Gastroesophageal sphincter (tissue), 3 donors: ENCODE measurements at regions not wholly inside any gene's neighbourhood (a gene's known extent, or its start where the extent isn't known, plus 50 kb on each side); places are given as distances from the start of the nearest gene placed in this dataset.

Source experiments
- CTCF ChIP-seq, 4 experiments: fragments of 200-600 bp in 2 of 4; fragments of 450-650 bp in 2 of 4; sonication (generic) in 1 of 4; IDR thresholded peaks; one replicate each; pipeline ENCODE4 v1.5.1; 2017 to 2019; ENCODE audit warnings: antibody characterized with exemption in 4 of 4, mild to moderate bottlenecking in 2 of 4, moderate library complexity in 2 of 4
- POLR2A ChIP-seq, 2 donors: fragments of 450-650 bp; IDR thresholded peaks; one replicate each; pipeline ENCODE4 v1.6.1; 2017; ENCODE audit warnings: antibody characterized with exemption in 2 of 2, mild to moderate bottlenecking in 2 of 2, moderate library complexity in 1 of 2
- POLR2AphosphoS5 ChIP-seq: sonication (generic); formaldehyde crosslinking; IDR thresholded peaks from one replicate; pipeline ENCODE4 v1.6.1; 2017; ENCODE audit warnings: antibody characterized with exemption

- TF ChIP-seq POLR2A (IDR thresholded peaks at IDR 0.05) (no peak), CTCF (IDR thresholded peaks at IDR 0.05) (no peak), POLR2AphosphoS5 (no peak)
Observed at GRCh38 chr17:72315122-72315913, 194.5 kb downstream of the SOX9 start.
